ENCODE measurements at regions not wholly inside any gene's neighbourhood (a gene's known extent, or its start where the extent isn't known, plus 50 kb on each side); places are given as distances from the start of the nearest gene placed in this dataset.

- TF ChIP-seq, protein P1, sequence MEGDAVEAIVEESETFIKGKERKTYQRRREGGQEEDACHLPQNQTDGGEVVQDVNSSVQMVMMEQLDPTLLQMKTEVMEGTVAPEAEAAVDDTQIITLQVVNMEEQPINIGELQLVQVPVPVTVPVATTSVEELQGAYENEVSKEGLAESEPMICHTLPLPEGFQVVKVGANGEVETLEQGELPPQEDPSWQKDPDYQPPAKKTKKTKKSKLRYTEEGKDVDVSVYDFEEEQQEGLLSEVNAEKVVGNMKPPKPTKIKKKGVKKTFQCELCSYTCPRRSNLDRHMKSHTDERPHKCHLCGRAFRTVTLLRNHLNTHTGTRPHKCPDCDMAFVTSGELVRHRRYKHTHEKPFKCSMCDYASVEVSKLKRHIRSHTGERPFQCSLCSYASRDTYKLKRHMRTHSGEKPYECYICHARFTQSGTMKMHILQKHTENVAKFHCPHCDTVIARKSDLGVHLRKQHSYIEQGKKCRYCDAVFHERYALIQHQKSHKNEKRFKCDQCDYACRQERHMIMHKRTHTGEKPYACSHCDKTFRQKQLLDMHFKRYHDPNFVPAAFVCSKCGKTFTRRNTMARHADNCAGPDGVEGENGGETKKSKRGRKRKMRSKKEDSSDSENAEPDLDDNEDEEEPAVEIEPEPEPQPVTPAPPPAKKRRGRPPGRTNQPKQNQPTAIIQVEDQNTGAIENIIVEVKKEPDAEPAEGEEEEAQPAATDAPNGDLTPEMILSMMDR (IDR thresholded peaks at IDR 0.05) = no peak
- no peak for TF ChIP-seq POLR2A (IDR thresholded peaks at IDR 0.05)
These were observed 857.3 kb downstream of the RNF144A start for GRCh38 chr2:7774481-7774880.
